Right lobe of liver (tissue), 6 donors: ENCODE measurements at regions not wholly inside any gene's neighbourhood (a gene's known extent, or its start where the extent isn't known, plus 50 kb on each side); places are given as distances from the start of the nearest gene placed in this dataset.

Source experiments
- ATAC-seq, 4 donors: fragments of 200-7000 bp; cut with Tn5 transposase; one replicate each; pipeline ENCODE4 v1.9.1; 2020; ENCODE audit warnings: mild to moderate bottlenecking in 4 of 4, moderate library complexity in 4 of 4
- DNase-seq, 3 donors: peaks; one replicate each; pipeline ENCODE4 v3.0.0-alpha.2; 2020
- H3K27ac ChIP-seq, 3 donors: fragments of 200-600 bp; one replicate each; pipeline ENCODE4 v1.8.0; 2022
- H3K27me3 ChIP-seq, 2 donors: fragments of 200-600 bp; one replicate each; pipeline ENCODE4 v1.8.0; 2022
- H3K36me3 ChIP-seq, 4 donors: fragments of 200-600 bp; sonication (generic) in 1 of 4; one replicate each; pipeline versions ENCODE4 v1.5.1 to v1.8.0; 2017 to 2022; ENCODE audit warnings: control low read depth in 1 of 4
- H3K4me1 ChIP-seq, 4 donors: fragments of 200-600 bp; sonication (generic) in 1 of 4; one replicate each; pipeline versions ENCODE4 v1.5.1 to v1.8.0; 2017 to 2022; ENCODE audit warnings: control low read depth in 1 of 4
- H3K4me3 ChIP-seq, 3 donors: fragments of 200-600 bp; one replicate each; pipeline ENCODE4 v1.8.0; 2022
- H3K9me3 ChIP-seq, 4 donors: fragments of 200-600 bp; sonication (generic) in 1 of 4; one replicate each; pipeline versions ENCODE4 v1.5.1 to v1.8.0; 2017 to 2022; ENCODE audit warnings: control low read depth in 1 of 4
- CTCF ChIP-seq, 4 donors: fragments of 200-600 bp in 3 of 4; fragments of 450-650 bp in 1 of 4; IDR thresholded peaks; one replicate each; pipeline versions ENCODE4 v1.5.1 to v1.8.0; 2016 to 2022; ENCODE audit warnings: antibody characterized with exemption in 4 of 4, mild to moderate bottlenecking in 2 of 4
- POLR2A ChIP-seq: fragments of 450-650 bp; IDR thresholded peaks from one replicate; pipeline ENCODE4 v1.6.1; 2017; ENCODE audit warnings: antibody characterized with exemption, mild to moderate bottlenecking
- WGBS: methylation state at CpG from one replicate; pipeline ENCODE4 v1.1.6; 2018; ENCODE audit warnings: low coverage, low lambda C conversion rate; ENCODE audit not compliant: insufficient coverage; ENCODE audit errors: missing lambda C conversion rate; 5-methylcytosine and 5-hydroxymethylcytosine counted together
- intact Hi-C, 2 donors: fragments of 100-400 bp; cut with DNase I; formaldehyde crosslinking; loops; one replicate each; pipeline versions ENCODE4 v1.11.2 to v1.14.1; 2022
- donor health status: DM: no; HTN: yes; CAD: no.
- donor health status: DM: no; HTN: no; CAD: no.
- donor health status: DM: no; HTN: no; CAD: no.
- donor health status: DM: no; HTN: yes; CAD: no.
- donor health status: DM: no; HTN: yes; CAD: no.

- 28% methylated on average over 3 of the region's 3 CpGs for WGBS
- no peak for ATAC-seq
- intact Hi-C loops, result no loop called here
Observed at GRCh38 chr9:1676771-1677170, 338.4 kb upstream of the SMARCA2 start.

GRCh38 chr9:1683951-1684350 lies 331.2 kb upstream of the SMARCA2 start:
- intact Hi-C loops, result no loop called here
- Histone ChIP-seq H3K36me3 (no peaks in the 10 kb centered on the region), H3K27me3 (no peaks in the 10 kb centered on the region), H3K9me3 (no peaks in the 10 kb centered on the region), H3K4me1 (no peaks in the 10 kb centered on the region), H3K4me3 (no peak overlapping the region), H3K27ac (no peak overlapping the region)
- no peak for TF ChIP-seq POLR2A
- no peak for TF ChIP-seq CTCF (IDR thresholded peaks at IDR 0.05)
- ATAC-seq (no peak), DNase-seq (no peak)
- 77% methylated on average over 2 of the region's 2 CpGs for WGBS

More at GRCh38 chr9:1676771-1677170, 338.4 kb upstream of the SMARCA2 start:
- Histone ChIP-seq H3K4me3 (no peak overlapping the region), H3K27ac (no peak overlapping the region), H3K9me3 (no peaks in the 10 kb centered on the region), H3K4me1 (no peaks in the 10 kb centered on the region), H3K27me3 (no peaks in the 10 kb centered on the region), H3K36me3 (no peaks in the 10 kb centered on the region)
- no peak for TF ChIP-seq CTCF (IDR thresholded peaks at IDR 0.05)
- TF ChIP-seq POLR2A, result no peak
- no peak for DNase-seq

GRCh38 chr9:1698991-1699390 lies 316.2 kb upstream of the SMARCA2 start:
- ATAC-seq (no peak), DNase-seq (no peak)
- intact Hi-C loops, result no loop called here
- Histone ChIP-seq H3K4me3 (no peak overlapping the region), H3K27me3 (no peaks in the 10 kb centered on the region), H3K4me1 (no peaks in the 10 kb centered on the region), H3K9me3 (no peaks in the 10 kb centered on the region), H3K36me3 (no peaks in the 10 kb centered on the region), H3K27ac (no peak overlapping the region)
- 67% methylated on average over 5 of the region's 5 CpGs for WGBS
- TF ChIP-seq POLR2A (no peak), CTCF (IDR thresholded peaks at IDR 0.05) (no peak)

GRCh38 chr9:1701113-1701512 lies 314.0 kb upstream of the SMARCA2 start:
- Histone ChIP-seq H3K27me3 (no peaks in the 10 kb centered on the region), H3K4me1 (no peaks in the 10 kb centered on the region), H3K4me3 (no peak overlapping the region), H3K36me3 (no peaks in the 10 kb centered on the region), H3K27ac (no peak overlapping the region), H3K9me3 (no peaks in the 10 kb centered on the region)
- no peak for ATAC-seq
- DNase-seq, result no peak
- intact Hi-C loops, result no loop called here
- TF ChIP-seq CTCF (IDR thresholded peaks at IDR 0.05) (no peak), POLR2A (no peak)
- WGBS, result 76% methylated on average over 2 of the region's 2 CpGs

GRCh38 chr9:1702701-1703100 lies 312.4 kb upstream of the SMARCA2 start:
- Histone ChIP-seq H3K4me3 (no peak overlapping the region), H3K27ac (no peak overlapping the region), H3K9me3 (no peaks in the 10 kb centered on the region), H3K36me3 (no peaks in the 10 kb centered on the region), H3K27me3 (no peaks in the 10 kb centered on the region), H3K4me1 (no peaks in the 10 kb centered on the region)
- WGBS, result 51% methylated on average over 3 of the region's 3 CpGs
- intact Hi-C loops, result no loop called here
- DNase-seq (no peak), ATAC-seq (no peak)
- TF ChIP-seq POLR2A, result no peak
- TF ChIP-seq CTCF (IDR thresholded peaks at IDR 0.05), result no peak
